ENCODE measurements at regions not wholly inside any gene's neighbourhood (a gene's known extent, or its start where the extent isn't known, plus 50 kb on each side); places are given as distances from the start of the nearest gene placed in this dataset.

DNA sequence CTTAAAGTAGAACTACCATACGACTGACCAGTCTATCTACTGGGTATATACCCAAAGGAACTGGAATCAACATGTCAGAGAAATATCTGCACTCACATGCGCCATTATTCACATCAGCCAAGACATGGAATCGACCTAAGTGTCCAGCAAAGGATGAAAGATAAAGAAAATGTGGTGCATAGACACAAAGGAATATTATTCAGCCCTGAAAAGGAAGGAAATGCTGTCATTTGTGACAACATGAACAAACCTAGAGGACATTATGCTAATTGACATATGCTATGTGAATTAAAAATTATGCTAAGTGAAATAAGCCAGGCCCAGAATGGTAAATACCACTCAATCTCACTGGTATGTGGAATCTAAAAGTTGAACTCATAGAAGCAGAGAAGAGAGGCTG is 123.7 kb downstream of the KLF6 start:
- Histone ChIP-seq H2AFZ (ENCODE audit: low read depth, low read length) (no peak overlapping the region), H4K20me1 (replicated peaks; ENCODE audit: control insufficient read depth, extremely low read depth, insufficient read depth, low read length) (no peaks in the 10 kb centered on the region), H3K9me3 (replicated peaks; ENCODE audit: control insufficient read depth, insufficient read depth, low read length) (no peaks in the 10 kb centered on the region), H3K27me3 (ENCODE audit: control insufficient read depth in 2 of 2, insufficient read depth in 2 of 2, low read length in 2 of 2) (no peaks in the 10 kb centered on the region), H3K9me1 (replicated peaks; ENCODE audit: control insufficient read depth, extremely low read depth, insufficient read depth, low read length) (no peaks in the 10 kb centered on the region), H3K79me2 (ENCODE audit: control insufficient read depth, insufficient read depth, low read length) (no peaks in the 10 kb centered on the region), H3K36me3 (ENCODE audit: control insufficient read depth in 2 of 2, extremely low read depth in 1 of 2, insufficient read depth in 2 of 2, low read length in 2 of 2) (no peaks in the 10 kb centered on the region), H3K4me3 (replicated peaks in 1 of 3; ENCODE audit: insufficient read depth in 1 of 3, low read depth in 1 of 3, low read length in 3 of 3) (no peak overlapping the region), H3K9ac (replicated peaks; ENCODE audit: extremely low read depth, insufficient read depth, low read length) (no peak overlapping the region), H3K4me2 (ENCODE audit: insufficient read depth, low read length) (no peak overlapping the region), H3K27ac (ENCODE audit: insufficient read depth, low read depth, low read length) (no peak overlapping the region), H3K4me1 (ENCODE audit: control insufficient read depth, extremely low read depth, insufficient read depth, low read length) (no peaks in the 10 kb centered on the region)
- DNase-seq (ENCODE audit: low read depth, low spot score) (no peak), FAIRE-seq (no peak)
- no TSS peak for BruUV-seq (replicated peaks)
- intact Hi-C loops (cut with micrococcal nuclease), result no loop called here
- dilution Hi-C loops (cut with MboI; ENCODE audit: extremely low pct_ligation_motif_present, low sequenced_read_pairs), result no loop called here
- CTCF ChIA-PET, result no interaction called here
- POLR2A ChIA-PET, result no interaction called here
- TF ChIP-seq JUN (IDR thresholded peaks at IDR 0.05; ENCODE audit: borderline replicate concordance, insufficient read depth, insufficient read length, low read depth), result no peak

DNA sequence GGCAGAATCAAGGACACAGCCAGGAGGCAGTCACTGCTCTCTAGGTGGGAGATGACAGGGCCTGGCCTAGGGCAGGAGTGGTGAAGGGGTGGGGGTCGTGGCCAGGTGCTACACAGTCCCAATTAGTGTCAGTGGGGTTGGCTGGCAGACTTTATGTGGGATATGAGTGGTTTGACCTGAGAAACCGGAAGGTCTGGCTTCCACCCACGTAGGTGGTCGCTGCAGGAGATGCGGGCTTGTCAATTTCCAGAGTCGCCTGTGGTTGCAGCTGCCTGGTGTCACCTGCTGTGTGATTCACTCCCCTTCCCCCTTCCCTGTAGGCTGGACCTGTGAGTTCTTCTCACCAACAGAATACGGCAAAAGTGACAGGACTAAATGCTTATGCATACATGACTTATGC is 124.3 kb downstream of the KLF6 start:
- POLR2A ChIA-PET, result no interaction called here
- Histone ChIP-seq H3K9me3 (replicated peaks; ENCODE audit: control insufficient read depth, insufficient read depth, low read length) (no peaks in the 10 kb centered on the region), H4K20me1 (replicated peaks; ENCODE audit: control insufficient read depth, extremely low read depth, insufficient read depth, low read length) (no peaks in the 10 kb centered on the region), H3K9me1 (replicated peaks; ENCODE audit: control insufficient read depth, extremely low read depth, insufficient read depth, low read length) (no peaks in the 10 kb centered on the region), H3K9ac (replicated peaks; ENCODE audit: extremely low read depth, insufficient read depth, low read length) (no peak overlapping the region), H3K27me3 (ENCODE audit: control insufficient read depth in 2 of 2, insufficient read depth in 2 of 2, low read length in 2 of 2) (peaks cover 0 to under 1% of the 10 kb centered on the region in 2 experiments), H3K4me1 (ENCODE audit: control insufficient read depth, extremely low read depth, insufficient read depth, low read length) (no peaks in the 10 kb centered on the region), H3K4me3 (replicated peaks in 1 of 3; ENCODE audit: insufficient read depth in 1 of 3, low read depth in 1 of 3, low read length in 3 of 3) (no peak overlapping the region), H2AFZ (ENCODE audit: low read depth, low read length) (no peak overlapping the region), H3K27ac (ENCODE audit: insufficient read depth, low read depth, low read length) (no peak overlapping the region), H3K36me3 (ENCODE audit: control insufficient read depth in 2 of 2, extremely low read depth in 1 of 2, insufficient read depth in 2 of 2, low read length in 2 of 2) (no peaks in the 10 kb centered on the region), H3K79me2 (ENCODE audit: control insufficient read depth, insufficient read depth, low read length) (no peaks in the 10 kb centered on the region), H3K4me2 (ENCODE audit: insufficient read depth, low read length) (no peak overlapping the region)
- FAIRE-seq (no peak), DNase-seq (ENCODE audit: low read depth, low spot score) (no peak)
- no TSS peak for BruUV-seq (replicated peaks)
- intact Hi-C loops (cut with micrococcal nuclease), result no loop called here
- CTCF ChIA-PET, result no interaction called here
- TF ChIP-seq FOS (IDR thresholded peaks at IDR 0.05; ENCODE audit: borderline replicate concordance, insufficient read depth, low read length), result no peak
- TF ChIP-seq JUN (IDR thresholded peaks at IDR 0.05; ENCODE audit: borderline replicate concordance, insufficient read depth, insufficient read length, low read depth), result no peak
- TF ChIP-seq POLR2A (IDR thresholded peaks at IDR 0.05; ENCODE audit: low read depth, low read length), result no peak
- no peak for TF ChIP-seq EZH2 (IDR thresholded peaks at IDR 0.05; ENCODE audit: borderline replicate concordance, low read depth, low read length, severe bottlenecking)
- TF ChIP-seq GATA2 (IDR thresholded peaks at IDR 0.05; ENCODE audit: insufficient read depth, insufficient read length, low read depth, low read length), result no peak
- TF ChIP-seq POLR2AphosphoS5 (IDR thresholded peaks at IDR 0.05; ENCODE audit: insufficient read depth, low read depth, low read length), result no peak
- no peak for TF ChIP-seq MYC (IDR thresholded peaks at IDR 0.05; ENCODE audit: low read depth, low read length)
- TF ChIP-seq, protein P1, sequence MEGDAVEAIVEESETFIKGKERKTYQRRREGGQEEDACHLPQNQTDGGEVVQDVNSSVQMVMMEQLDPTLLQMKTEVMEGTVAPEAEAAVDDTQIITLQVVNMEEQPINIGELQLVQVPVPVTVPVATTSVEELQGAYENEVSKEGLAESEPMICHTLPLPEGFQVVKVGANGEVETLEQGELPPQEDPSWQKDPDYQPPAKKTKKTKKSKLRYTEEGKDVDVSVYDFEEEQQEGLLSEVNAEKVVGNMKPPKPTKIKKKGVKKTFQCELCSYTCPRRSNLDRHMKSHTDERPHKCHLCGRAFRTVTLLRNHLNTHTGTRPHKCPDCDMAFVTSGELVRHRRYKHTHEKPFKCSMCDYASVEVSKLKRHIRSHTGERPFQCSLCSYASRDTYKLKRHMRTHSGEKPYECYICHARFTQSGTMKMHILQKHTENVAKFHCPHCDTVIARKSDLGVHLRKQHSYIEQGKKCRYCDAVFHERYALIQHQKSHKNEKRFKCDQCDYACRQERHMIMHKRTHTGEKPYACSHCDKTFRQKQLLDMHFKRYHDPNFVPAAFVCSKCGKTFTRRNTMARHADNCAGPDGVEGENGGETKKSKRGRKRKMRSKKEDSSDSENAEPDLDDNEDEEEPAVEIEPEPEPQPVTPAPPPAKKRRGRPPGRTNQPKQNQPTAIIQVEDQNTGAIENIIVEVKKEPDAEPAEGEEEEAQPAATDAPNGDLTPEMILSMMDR (IDR thresholded peaks at IDR 0.05; ENCODE audit: extremely low read depth in 1 of 2, insufficient read depth in 1 of 2, low read depth in 1 of 2, low read length in 2 of 2), result no peak
- TF ChIP-seq, protein P2, sequence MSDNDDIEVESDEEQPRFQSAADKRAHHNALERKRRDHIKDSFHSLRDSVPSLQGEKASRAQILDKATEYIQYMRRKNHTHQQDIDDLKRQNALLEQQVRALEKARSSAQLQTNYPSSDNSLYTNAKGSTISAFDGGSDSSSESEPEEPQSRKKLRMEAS (IDR thresholded peaks at IDR 0.05; ENCODE audit: insufficient read depth, insufficient read length), result no peak
- dilution Hi-C loops (cut with MboI; ENCODE audit: extremely low pct_ligation_motif_present, low sequenced_read_pairs), result no loop called here
